ENCODE measurements at regions not wholly inside any gene's neighbourhood (a gene's known extent, or its start where the extent isn't known, plus 50 kb on each side); places are given as distances from the start of the nearest gene placed in this dataset.

- Mint-ChIP-seq H3K27ac (peak overlapping the region in 1 of 3 experiments; percentile 48; a peak in 1 of 7 replicates), H3K9me3 (no peaks in the 10 kb centered on the region; a peak in 1 of 5 replicates), H3K36me3 (ENCODE audit: insufficient read depth in 1 of 3, low read depth in 3 of 3) (no peaks in the 10 kb centered on the region), H3K4me3 (no peak overlapping the region; a peak in 1 of 5 replicates), H3K27me3 (ENCODE audit: low read depth) (peaks cover 1% of the 10 kb centered on the region; the same call in 1 of the 2 replicates), H3K4me1 (no peaks in the 10 kb centered on the region)
- H4K8ac ChIP-seq (replicated peaks; ENCODE audit: insufficient read length, low read depth, low read length), result no peak overlapping the region
- H4K5ac ChIP-seq (ENCODE audit: insufficient read length, low read depth, low read length), result no peak overlapping the region
- H3K4ac ChIP-seq (ENCODE audit: low read depth, low read length), result no peak overlapping the region
- no peak overlapping the region for H4K91ac ChIP-seq (ENCODE audit: insufficient read length, low read depth, low read length)
- H2BK120ac ChIP-seq (ENCODE audit: low read depth, low read length, poor library complexity, severe bottlenecking), result no peak overlapping the region
- no peak overlapping the region for H3K18ac ChIP-seq (ENCODE audit: insufficient read length, low read depth, low read length)
- no peak overlapping the region for H3K4me2 ChIP-seq (ENCODE audit: insufficient read depth, insufficient read length, low read length)
- WGBS (ENCODE audit: extremely low coverage, insufficient read length, low lambda C conversion rate), result no CpG with 5 or more reads among the region's 7 CpGs
- no peaks in the 10 kb centered on the region for H3K4me1 ChIP-seq (ENCODE audit: insufficient read depth, low read length)
- H2BK15ac ChIP-seq (ENCODE audit: low read depth, low read length), result no peak overlapping the region
- no peaks in the 10 kb centered on the region for H4K20me1 ChIP-seq (ENCODE audit: control insufficient read depth, insufficient read depth, insufficient read length)
- no peak overlapping the region for H2AFZ ChIP-seq (ENCODE audit: low read length)
- no peaks in the 10 kb centered on the region for H3K27me3 ChIP-seq (ENCODE audit: insufficient read depth, low read length)
- no peak overlapping the region for H3K23ac ChIP-seq (ENCODE audit: insufficient read length, low read depth, low read length)
- TF ChIP-seq CTCF (conservative IDR thresholded peaks at IDR 0.05), result no peak
- DNase-seq, result no peak
- no peaks in the 10 kb centered on the region for H3K23me2 ChIP-seq (ENCODE audit: insufficient read length, low read depth, low read length, poor library complexity, severe bottlenecking)
- no peak overlapping the region for H2AK5ac ChIP-seq (ENCODE audit: insufficient read length, low read length)
- no peaks in the 10 kb centered on the region for H3K9me3 ChIP-seq (ENCODE audit: control insufficient read depth, low read depth, low read length)
- no peak overlapping the region for H2BK12ac ChIP-seq (ENCODE audit: insufficient read length, low read depth, low read length)
- H2BK5ac ChIP-seq (ENCODE audit: insufficient read length, low read length), result no peak overlapping the region
- no peaks in the 10 kb centered on the region for H3K79me2 ChIP-seq (ENCODE audit: insufficient read depth, low read length)
- no peak overlapping the region for H2BK20ac ChIP-seq (ENCODE audit: low read depth, low read length, poor library complexity, severe bottlenecking)
- H3K27ac ChIP-seq (ENCODE audit: insufficient read length, low read depth, low read length), result no peak overlapping the region
- H3T11ph ChIP-seq (ENCODE audit: low read length), result no peak overlapping the region
- no peak overlapping the region for H3K9ac ChIP-seq (ENCODE audit: extremely low read depth, insufficient read length, low read length)
- no peak overlapping the region for H3K14ac ChIP-seq (ENCODE audit: insufficient read depth, low read length)
- H3K79me1 ChIP-seq (ENCODE audit: insufficient read depth, low read depth, low read length, poor library complexity, severe bottlenecking), result no peaks in the 10 kb centered on the region
- H3K56ac ChIP-seq (ENCODE audit: insufficient read length, low read depth, low read length), result no peak overlapping the region
These were observed 878.0 kb upstream of the TMEM132C start for GRCh38 chr12:127388985-127389384.

Measured in H9 (cell line).